ENCODE measurements at regions not wholly inside any gene's neighbourhood (a gene's known extent, or its start where the extent isn't known, plus 50 kb on each side); places are given as distances from the start of the nearest gene placed in this dataset.

DNA sequence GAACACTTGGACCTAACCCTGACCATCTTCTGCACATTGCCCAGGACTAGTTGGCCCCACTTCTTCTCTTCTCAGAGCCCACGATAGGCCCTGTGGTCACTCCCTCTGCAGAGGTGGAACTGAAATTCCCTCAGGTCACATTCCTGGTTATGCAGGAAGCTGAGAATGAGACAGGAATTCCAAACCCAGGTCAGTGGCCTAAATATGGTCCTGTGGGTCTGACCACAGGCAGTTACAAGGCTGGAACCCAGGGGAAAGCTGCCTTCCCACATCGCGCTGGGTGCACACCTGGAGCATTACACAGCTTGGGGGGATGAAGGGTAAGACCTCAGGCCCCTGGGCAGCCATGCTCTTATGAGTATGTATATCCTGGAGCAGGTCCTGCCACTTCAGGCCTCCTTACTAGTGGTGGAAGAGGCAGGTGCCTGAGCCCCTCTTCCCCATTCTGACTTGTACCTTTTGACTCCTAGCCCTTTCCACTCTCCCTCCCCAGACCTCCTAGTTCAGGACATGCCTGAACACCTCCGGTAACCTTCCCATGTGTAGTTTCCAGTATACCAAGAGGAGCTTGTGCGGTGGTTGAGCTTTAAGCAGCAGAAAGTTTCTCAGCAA, 173.5 kb downstream of the ASMT start:
- Histone ChIP-seq H3K27me3 (ENCODE audit: insufficient read depth, low read depth) (no peaks in the 10 kb centered on the region), H3K79me2 (ENCODE audit: insufficient read depth, low read depth) (no peaks in the 10 kb centered on the region), H2AFZ (ENCODE audit: low read depth) (no peak overlapping the region), H3K27ac (no peak overlapping the region), H3K9ac (no peak overlapping the region), H3K4me2 (no peak overlapping the region), H3K4me3 (IDR thresholded peaks at IDR 0.05; ENCODE audit: insufficient read depth, low read depth, low read length) (no peak overlapping the region), H3K36me3 (ENCODE audit: insufficient read depth) (no peaks in the 10 kb centered on the region), H3K4me1 (ENCODE audit: low read depth, poor library complexity, severe bottlenecking) (no peaks in the 10 kb centered on the region), H4K20me1 (ENCODE audit: insufficient read depth) (no peaks in the 10 kb centered on the region)
- TF ChIP-seq, protein P1, sequence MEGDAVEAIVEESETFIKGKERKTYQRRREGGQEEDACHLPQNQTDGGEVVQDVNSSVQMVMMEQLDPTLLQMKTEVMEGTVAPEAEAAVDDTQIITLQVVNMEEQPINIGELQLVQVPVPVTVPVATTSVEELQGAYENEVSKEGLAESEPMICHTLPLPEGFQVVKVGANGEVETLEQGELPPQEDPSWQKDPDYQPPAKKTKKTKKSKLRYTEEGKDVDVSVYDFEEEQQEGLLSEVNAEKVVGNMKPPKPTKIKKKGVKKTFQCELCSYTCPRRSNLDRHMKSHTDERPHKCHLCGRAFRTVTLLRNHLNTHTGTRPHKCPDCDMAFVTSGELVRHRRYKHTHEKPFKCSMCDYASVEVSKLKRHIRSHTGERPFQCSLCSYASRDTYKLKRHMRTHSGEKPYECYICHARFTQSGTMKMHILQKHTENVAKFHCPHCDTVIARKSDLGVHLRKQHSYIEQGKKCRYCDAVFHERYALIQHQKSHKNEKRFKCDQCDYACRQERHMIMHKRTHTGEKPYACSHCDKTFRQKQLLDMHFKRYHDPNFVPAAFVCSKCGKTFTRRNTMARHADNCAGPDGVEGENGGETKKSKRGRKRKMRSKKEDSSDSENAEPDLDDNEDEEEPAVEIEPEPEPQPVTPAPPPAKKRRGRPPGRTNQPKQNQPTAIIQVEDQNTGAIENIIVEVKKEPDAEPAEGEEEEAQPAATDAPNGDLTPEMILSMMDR (conservative IDR thresholded peaks at IDR 0.05; ENCODE audit: low read depth, low read length), result no peak

DNA sequence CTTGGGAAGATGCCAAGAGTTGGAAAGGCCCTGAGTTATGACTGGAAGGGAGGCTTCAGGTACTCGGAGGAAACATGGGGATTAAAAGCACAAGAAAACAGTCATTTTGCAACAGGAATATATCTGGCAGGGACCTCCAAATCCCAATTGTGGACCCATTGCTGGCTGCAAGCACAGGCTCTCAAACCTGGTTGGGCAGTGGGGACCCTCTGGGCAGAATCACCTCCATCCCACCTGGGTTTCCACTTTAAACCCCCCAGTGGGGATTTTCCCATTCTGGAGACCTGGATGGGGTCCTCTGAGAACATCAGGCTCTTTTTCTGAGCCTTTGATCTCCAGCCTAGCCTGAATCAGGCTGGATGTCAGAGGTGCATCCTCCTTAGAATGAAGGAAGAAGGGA, 177.8 kb downstream of the ASMT start:
- Histone ChIP-seq H3K27me3 (ENCODE audit: insufficient read depth, low read depth) (no peaks in the 10 kb centered on the region), H3K4me2 (no peak overlapping the region), H3K4me3 (IDR thresholded peaks at IDR 0.05; ENCODE audit: insufficient read depth, low read depth, low read length) (no peak overlapping the region), H3K9ac (no peak overlapping the region), H2AFZ (ENCODE audit: low read depth) (no peak overlapping the region), H3K27ac (no peak overlapping the region), H4K20me1 (ENCODE audit: insufficient read depth) (no peaks in the 10 kb centered on the region), H3K36me3 (ENCODE audit: insufficient read depth) (no peaks in the 10 kb centered on the region), H3K79me2 (ENCODE audit: insufficient read depth, low read depth) (no peaks in the 10 kb centered on the region), H3K4me1 (ENCODE audit: low read depth, poor library complexity, severe bottlenecking) (no peaks in the 10 kb centered on the region)
- TF ChIP-seq, protein P1 (conservative IDR thresholded peaks at IDR 0.05; ENCODE audit: low read depth, low read length), result no peak

DNA sequence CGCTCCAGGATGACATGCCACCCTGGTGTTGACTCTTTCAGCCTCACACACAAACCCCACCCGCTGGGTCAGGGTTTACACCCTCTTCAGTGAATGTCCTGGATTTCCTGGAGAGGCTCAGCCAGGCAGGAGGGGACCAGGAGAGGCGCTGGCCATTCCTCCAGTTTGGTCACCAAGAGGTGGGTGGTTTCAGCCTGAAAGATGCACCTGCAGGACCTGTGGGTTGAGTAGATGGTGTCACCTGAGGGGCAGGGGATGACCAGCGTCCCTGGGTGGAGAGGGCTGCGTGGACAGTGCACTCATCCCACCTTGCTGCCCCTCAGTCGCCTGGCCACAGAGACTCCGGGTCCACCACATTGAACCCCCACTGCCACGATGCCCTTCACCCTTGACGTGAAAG, 179.7 kb downstream of the ASMT start:
- Histone ChIP-seq H3K27ac (no peak overlapping the region), H2AFZ (ENCODE audit: low read depth) (no peak overlapping the region), H3K4me1 (ENCODE audit: low read depth, poor library complexity, severe bottlenecking) (no peaks in the 10 kb centered on the region), H3K79me2 (ENCODE audit: insufficient read depth, low read depth) (no peaks in the 10 kb centered on the region), H4K20me1 (ENCODE audit: insufficient read depth) (no peaks in the 10 kb centered on the region), H3K36me3 (ENCODE audit: insufficient read depth) (no peaks in the 10 kb centered on the region), H3K4me2 (no peak overlapping the region), H3K27me3 (ENCODE audit: insufficient read depth, low read depth) (no peaks in the 10 kb centered on the region), H3K4me3 (IDR thresholded peaks at IDR 0.05; ENCODE audit: insufficient read depth, low read depth, low read length) (no peak overlapping the region), H3K9ac (no peak overlapping the region)
- TF ChIP-seq, protein P1 (conservative IDR thresholded peaks at IDR 0.05; ENCODE audit: low read depth, low read length), result no peak

DNA sequence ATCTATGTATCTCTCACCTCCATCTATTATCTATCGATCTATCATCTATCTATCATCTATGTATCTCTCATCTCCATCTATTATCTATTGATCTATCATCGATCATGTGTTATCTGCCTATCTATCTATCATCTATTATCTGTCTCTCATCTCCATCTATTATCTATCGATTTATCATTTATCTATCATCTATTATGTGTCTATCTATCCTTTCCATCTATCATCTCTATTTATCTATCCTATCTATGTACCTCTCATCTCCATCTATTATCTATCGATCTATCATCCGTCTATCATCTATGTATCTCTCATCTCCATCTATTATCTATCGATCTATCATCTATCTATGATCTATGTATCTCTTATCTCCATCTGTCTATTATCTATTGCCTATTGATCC, 188.1 kb downstream of the ASMT start:
- no peak overlapping the region for H2AFZ ChIP-seq (ENCODE audit: low read depth)
- peaks cover 7% of the 10 kb centered on the region for H3K4me1 ChIP-seq (ENCODE audit: low read depth, poor library complexity, severe bottlenecking)
- TF ChIP-seq, protein P1 (conservative IDR thresholded peaks at IDR 0.05; ENCODE audit: low read depth, low read length), result no peak
- H3K36me3 ChIP-seq (ENCODE audit: insufficient read depth), result no peaks in the 10 kb centered on the region
- H4K20me1 ChIP-seq (ENCODE audit: insufficient read depth), result no peaks in the 10 kb centered on the region
- no peak overlapping the region for H3K27ac ChIP-seq
- no peak overlapping the region for H3K4me3 ChIP-seq (IDR thresholded peaks at IDR 0.05; ENCODE audit: insufficient read depth, low read depth, low read length)
- H3K27me3 ChIP-seq (ENCODE audit: insufficient read depth, low read depth), result no peaks in the 10 kb centered on the region
- no peak overlapping the region for H3K9ac ChIP-seq
- no peaks in the 10 kb centered on the region for H3K79me2 ChIP-seq (ENCODE audit: insufficient read depth, low read depth)
- no peak overlapping the region for H3K4me2 ChIP-seq
